ENCODE measurements at regions not wholly inside any gene's neighbourhood (a gene's known extent, or its start where the extent isn't known, plus 50 kb on each side); places are given as distances from the start of the nearest gene placed in this dataset.
A peak's percentile ranks its signal among the peaks of the same experiment; 100 is the strongest.

GRCh38 chr9:26727471-26727870 is 165.1 kb downstream of the CAAP1 start:
- no peak overlapping the region for H2AFZ ChIP-seq (ENCODE audit: low read length)
- H3K9me3 ChIP-seq (ENCODE audit: low read depth, low read length) = no peaks in the 10 kb centered on the region
- no peaks in the 10 kb centered on the region for H3K4me1 ChIP-seq (ENCODE audit: insufficient read depth, low read length)
- no peaks in the 10 kb centered on the region for H3K36me3 ChIP-seq (ENCODE audit: insufficient read depth, low read length)
- no peak overlapping the region for H3K4me2 ChIP-seq (ENCODE audit: insufficient read depth, low read length)
- H3K27me3 ChIP-seq (ENCODE audit: insufficient read depth, low read length) = no peaks in the 10 kb centered on the region
- H3K27ac ChIP-seq (ENCODE audit: low read depth, low read length) = no peak overlapping the region
- H3K4me3 ChIP-seq (ENCODE audit: insufficient read depth, low read length) = no peak overlapping the region
- H3K79me2 ChIP-seq (ENCODE audit: insufficient read depth, low read length) = no peaks in the 10 kb centered on the region
- no peak for DNase-seq (ENCODE audit: insufficient read length, low spot score, missing footprints)
- H4K20me1 ChIP-seq (ENCODE audit: insufficient read depth, low read length) = no peaks in the 10 kb centered on the region
- TF ChIP-seq, protein P1, sequence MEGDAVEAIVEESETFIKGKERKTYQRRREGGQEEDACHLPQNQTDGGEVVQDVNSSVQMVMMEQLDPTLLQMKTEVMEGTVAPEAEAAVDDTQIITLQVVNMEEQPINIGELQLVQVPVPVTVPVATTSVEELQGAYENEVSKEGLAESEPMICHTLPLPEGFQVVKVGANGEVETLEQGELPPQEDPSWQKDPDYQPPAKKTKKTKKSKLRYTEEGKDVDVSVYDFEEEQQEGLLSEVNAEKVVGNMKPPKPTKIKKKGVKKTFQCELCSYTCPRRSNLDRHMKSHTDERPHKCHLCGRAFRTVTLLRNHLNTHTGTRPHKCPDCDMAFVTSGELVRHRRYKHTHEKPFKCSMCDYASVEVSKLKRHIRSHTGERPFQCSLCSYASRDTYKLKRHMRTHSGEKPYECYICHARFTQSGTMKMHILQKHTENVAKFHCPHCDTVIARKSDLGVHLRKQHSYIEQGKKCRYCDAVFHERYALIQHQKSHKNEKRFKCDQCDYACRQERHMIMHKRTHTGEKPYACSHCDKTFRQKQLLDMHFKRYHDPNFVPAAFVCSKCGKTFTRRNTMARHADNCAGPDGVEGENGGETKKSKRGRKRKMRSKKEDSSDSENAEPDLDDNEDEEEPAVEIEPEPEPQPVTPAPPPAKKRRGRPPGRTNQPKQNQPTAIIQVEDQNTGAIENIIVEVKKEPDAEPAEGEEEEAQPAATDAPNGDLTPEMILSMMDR (IDR thresholded peaks at IDR 0.05; ENCODE audit: extremely low read depth, low read depth, low read length) = no peak

DNA sequence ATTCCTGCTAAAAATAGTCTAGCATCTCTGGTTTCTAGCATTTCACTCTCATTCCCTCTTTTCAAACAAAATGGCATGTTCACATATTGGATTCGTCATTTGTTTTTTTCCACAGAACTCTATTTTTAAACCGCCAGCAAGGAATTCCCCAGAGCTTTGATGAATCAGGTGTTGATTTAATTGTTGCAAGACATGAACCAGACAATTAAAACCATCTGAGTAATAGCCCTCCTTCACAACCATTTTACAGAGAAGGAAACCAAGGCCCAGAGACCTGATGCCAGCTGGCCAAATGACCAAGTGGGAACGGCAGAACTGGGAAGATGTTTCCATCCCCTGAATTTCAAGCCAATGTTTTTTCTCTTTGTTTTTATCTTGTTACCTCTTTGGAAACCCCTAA is 167.0 kb downstream of the CAAP1 start:
- no peak for DNase-seq (ENCODE audit: insufficient read length, low spot score, missing footprints)

DNA sequence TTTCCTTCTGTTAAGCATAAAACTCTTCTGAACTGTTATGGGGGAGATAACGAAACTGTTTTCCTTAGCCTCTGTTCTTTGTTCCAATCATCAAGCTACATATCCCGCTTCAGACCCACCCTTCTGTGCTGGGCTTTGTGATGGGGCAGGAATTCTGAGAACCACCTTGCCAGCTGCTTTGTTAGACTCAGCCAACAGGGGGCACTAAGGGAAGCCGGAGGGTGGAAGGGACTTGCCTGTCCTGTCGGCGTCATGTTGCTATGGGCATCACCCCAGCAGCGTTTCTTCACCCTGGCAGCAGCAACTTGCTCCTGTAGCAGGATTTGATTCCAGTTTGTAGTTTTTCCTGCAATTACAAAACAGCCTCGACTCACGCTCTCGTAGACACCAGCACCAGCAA is 169.1 kb downstream of the CAAP1 start:
- no peak overlapping the region for H3K4me3 ChIP-seq (ENCODE audit: insufficient read depth, low read length)
- H2AFZ ChIP-seq (ENCODE audit: low read length) = peak overlapping the region; percentile 6
- H3K9me3 ChIP-seq (ENCODE audit: low read depth, low read length) = no peaks in the 10 kb centered on the region
- peak overlapping the region; percentile 19 for H3K4me2 ChIP-seq (ENCODE audit: insufficient read depth, low read length)
- H3K4me1 ChIP-seq (ENCODE audit: insufficient read depth, low read length) = no peaks in the 10 kb centered on the region
- no peak overlapping the region for H3K27ac ChIP-seq (ENCODE audit: low read depth, low read length)
- no peaks in the 10 kb centered on the region for H3K79me2 ChIP-seq (ENCODE audit: insufficient read depth, low read length)
- H4K20me1 ChIP-seq (ENCODE audit: insufficient read depth, low read length) = no peaks in the 10 kb centered on the region
- DNase-seq (ENCODE audit: insufficient read length, low spot score, missing footprints) = no peak
- TF ChIP-seq, protein P1 (IDR thresholded peaks at IDR 0.05; ENCODE audit: extremely low read depth, low read depth, low read length) = peak; percentile 51
- no peaks in the 10 kb centered on the region for H3K27me3 ChIP-seq (ENCODE audit: insufficient read depth, low read length)
- H3K36me3 ChIP-seq (ENCODE audit: insufficient read depth, low read length) = no peaks in the 10 kb centered on the region

More for the DNA sequence above, 167.0 kb downstream of the CAAP1 start:
- Histone ChIP-seq H3K36me3 (ENCODE audit: insufficient read depth, low read length) (no peaks in the 10 kb centered on the region), H2AFZ (ENCODE audit: low read length) (no peak overlapping the region), H3K79me2 (ENCODE audit: insufficient read depth, low read length) (no peaks in the 10 kb centered on the region), H4K20me1 (ENCODE audit: insufficient read depth, low read length) (no peaks in the 10 kb centered on the region), H3K4me1 (ENCODE audit: insufficient read depth, low read length) (no peaks in the 10 kb centered on the region), H3K27ac (ENCODE audit: low read depth, low read length) (no peak overlapping the region), H3K4me3 (ENCODE audit: insufficient read depth, low read length) (no peak overlapping the region), H3K27me3 (ENCODE audit: insufficient read depth, low read length) (no peaks in the 10 kb centered on the region), H3K9me3 (ENCODE audit: low read depth, low read length) (no peaks in the 10 kb centered on the region), H3K4me2 (ENCODE audit: insufficient read depth, low read length) (no peak overlapping the region)
- TF ChIP-seq, protein P1 (IDR thresholded peaks at IDR 0.05; ENCODE audit: extremely low read depth, low read depth, low read length) = no peak

DNA sequence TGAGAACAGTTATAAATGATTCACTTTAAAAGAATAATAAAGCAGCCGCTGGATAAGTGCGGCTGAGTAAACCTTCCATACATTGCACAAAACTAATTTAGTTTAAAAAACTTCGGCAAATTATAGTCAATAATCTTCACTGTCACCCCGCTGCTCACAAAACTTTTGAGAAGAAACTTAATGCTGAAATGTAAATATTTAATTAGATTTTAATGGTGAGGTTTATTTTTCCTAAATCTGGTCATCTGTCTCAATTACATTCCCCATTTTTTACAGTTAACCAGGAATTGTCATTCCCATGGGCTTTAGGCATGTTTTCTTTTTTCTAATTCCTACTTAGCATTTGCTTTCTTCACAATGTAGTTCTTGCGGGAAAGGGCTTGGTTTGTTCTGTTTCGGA is 169.8 kb downstream of the CAAP1 start:
- Histone ChIP-seq H3K4me1 (ENCODE audit: insufficient read depth, low read length) (no peaks in the 10 kb centered on the region), H3K79me2 (ENCODE audit: insufficient read depth, low read length) (no peaks in the 10 kb centered on the region), H3K4me3 (ENCODE audit: insufficient read depth, low read length) (no peak overlapping the region), H3K36me3 (ENCODE audit: insufficient read depth, low read length) (no peaks in the 10 kb centered on the region), H2AFZ (ENCODE audit: low read length) (no peak overlapping the region), H3K9me3 (ENCODE audit: low read depth, low read length) (no peaks in the 10 kb centered on the region), H3K4me2 (ENCODE audit: insufficient read depth, low read length) (no peak overlapping the region), H3K27me3 (ENCODE audit: insufficient read depth, low read length) (no peaks in the 10 kb centered on the region), H3K27ac (ENCODE audit: low read depth, low read length) (no peak overlapping the region), H4K20me1 (ENCODE audit: insufficient read depth, low read length) (no peaks in the 10 kb centered on the region)
- TF ChIP-seq, protein P1 (IDR thresholded peaks at IDR 0.05; ENCODE audit: extremely low read depth, low read depth, low read length) = no peak
- no peak for DNase-seq (ENCODE audit: insufficient read length, low spot score, missing footprints)

All from osteoblast (primary cell).